Ovary (tissue), 3 donors: ENCODE measurements at regions not wholly inside any gene's neighbourhood (a gene's known extent, or its start where the extent isn't known, plus 50 kb on each side); places are given as distances from the start of the nearest gene placed in this dataset.

Experiments used
- CTCF ChIP-seq, 3 donors: fragments of 450-650 bp in 2 of 3; fragments of 200-600 bp in 1 of 3; IDR thresholded peaks; one replicate each; pipeline versions ENCODE4 v1.5.1 to v1.8.0; 2016 to 2022; ENCODE audit warnings: antibody characterized with exemption in 3 of 3, mild to moderate bottlenecking in 1 of 3
- POLR2A ChIP-seq: fragments of 450-650 bp; IDR thresholded peaks from one replicate; pipeline ENCODE4 v1.6.1; 2017; ENCODE audit warnings: antibody characterized with exemption, mild to moderate bottlenecking, moderate library complexity
- donor health status: DM: no; HTN: no; CAD: no.

GRCh38 chr6:159328052-159328451 is 158.9 kb downstream of the FNDC1 start:
- TF ChIP-seq CTCF (IDR thresholded peaks at IDR 0.05) = no peak
- no peak for TF ChIP-seq POLR2A
